ENCODE measurements at regions not wholly inside any gene's neighbourhood (a gene's known extent, or its start where the extent isn't known, plus 50 kb on each side); places are given as distances from the start of the nearest gene placed in this dataset.

DNA sequence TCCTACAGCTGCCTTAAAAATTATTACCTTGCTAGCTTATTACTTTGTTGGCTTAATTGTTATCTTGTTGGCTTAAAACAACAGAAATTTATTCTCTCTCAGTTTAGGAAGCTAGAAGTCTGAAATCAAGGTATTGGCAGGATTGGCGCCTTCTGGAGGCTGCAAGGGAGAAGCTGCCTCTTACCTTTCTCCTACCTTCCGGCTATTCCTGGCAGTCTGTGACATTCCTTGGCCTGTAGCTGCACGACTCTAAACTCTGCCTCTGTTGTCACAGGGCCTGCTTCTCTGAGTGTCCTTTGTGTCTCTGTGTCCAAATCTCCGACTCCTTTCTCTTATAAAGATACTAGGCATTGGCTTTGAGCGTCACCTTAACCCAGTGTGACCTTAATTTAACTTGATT lies 579.9 kb upstream of the B3GALT2 start:
- Histone ChIP-seq H3K27me3 (ENCODE audit: control insufficient read depth in 3 of 3, insufficient read depth in 3 of 3, low read length in 3 of 3) (no peaks in the 10 kb centered on the region), H3K4me1 (ENCODE audit: control insufficient read depth in 3 of 3, insufficient read depth in 2 of 3, low read depth in 1 of 3, low read length in 2 of 3) (no peaks in the 10 kb centered on the region), H3K36me3 (ENCODE audit: control insufficient read depth in 3 of 3, insufficient read depth in 2 of 3, low read depth in 1 of 3, low read length in 3 of 3) (no peaks in the 10 kb centered on the region), H3K4me3 (ENCODE audit: low read depth in 1 of 3, low read length in 3 of 3) (no peak overlapping the region), H3K27ac (ENCODE audit: low read depth in 1 of 3, low read length in 2 of 3) (no peak overlapping the region), H3K9me3 (ENCODE audit: control insufficient read depth in 2 of 2, insufficient read depth in 1 of 2, low read depth in 1 of 2, low read length in 1 of 2) (no peaks in the 10 kb centered on the region)
- 80 to 89% (median 87%) methylated on average over 5 of the region's 5 CpGs for WGBS, 3 donors
- FAIRE-seq (no peak), DNase-seq (no peak)

DNA sequence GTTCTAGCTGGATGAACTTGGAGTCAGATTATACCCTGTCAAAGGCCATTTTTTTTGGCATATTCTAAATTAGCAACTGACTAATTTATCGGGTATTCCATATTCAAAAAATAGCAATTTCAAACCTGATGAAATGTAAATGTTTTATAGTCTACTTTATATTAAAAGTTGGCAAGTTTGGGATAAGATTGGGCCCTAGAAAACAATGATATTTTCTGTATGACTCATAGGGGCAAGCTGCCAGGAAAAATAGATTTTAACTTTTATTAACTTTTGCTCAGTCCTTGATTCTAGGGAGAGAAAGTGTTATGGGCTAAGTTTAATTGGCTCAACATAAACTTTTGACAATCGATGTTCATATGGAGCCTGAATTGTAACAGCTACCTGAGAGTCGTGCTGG lies 576.9 kb upstream of the B3GALT2 start:
- Histone ChIP-seq H3K9me3 (ENCODE audit: control insufficient read depth in 2 of 2, insufficient read depth in 1 of 2, low read depth in 1 of 2, low read length in 1 of 2) (no peaks in the 10 kb centered on the region), H3K4me1 (ENCODE audit: control insufficient read depth in 3 of 3, insufficient read depth in 2 of 3, low read depth in 1 of 3, low read length in 2 of 3) (no peaks in the 10 kb centered on the region), H3K4me3 (ENCODE audit: low read depth in 1 of 3, low read length in 3 of 3) (no peak overlapping the region), H3K36me3 (ENCODE audit: control insufficient read depth in 3 of 3, insufficient read depth in 2 of 3, low read depth in 1 of 3, low read length in 3 of 3) (no peaks in the 10 kb centered on the region), H3K27me3 (ENCODE audit: control insufficient read depth in 3 of 3, insufficient read depth in 3 of 3, low read length in 3 of 3) (no peaks in the 10 kb centered on the region), H3K27ac (ENCODE audit: low read depth in 1 of 3, low read length in 2 of 3) (no peak overlapping the region)
- FAIRE-seq (no peak), DNase-seq (no peak)
- WGBS, 3 donors = 59 to 85% (median 74%) methylated on average over 3 of the region's 3 CpGs

DNA sequence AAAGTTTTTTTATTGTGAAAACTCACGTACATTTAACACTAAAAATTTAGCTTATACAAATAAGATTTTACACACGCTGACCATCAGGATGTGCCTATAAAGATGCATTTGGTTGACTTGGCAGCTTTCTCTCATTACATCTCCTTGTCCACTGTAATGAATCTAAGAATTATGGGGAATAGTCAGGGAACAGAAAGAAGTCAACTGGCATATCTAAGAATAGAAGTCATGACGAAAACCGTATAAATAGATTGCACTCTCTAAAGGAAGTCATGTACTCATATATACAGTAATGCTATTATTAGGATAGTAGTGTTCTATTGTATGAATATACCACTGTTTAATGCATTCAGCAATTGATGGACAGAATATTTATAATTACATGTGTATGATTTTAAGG lies 575.8 kb upstream of the B3GALT2 start:
- no peak overlapping the region for H3K27ac ChIP-seq (ENCODE audit: low read depth in 1 of 3, low read length in 2 of 3)
- WGBS, 3 donors = 76 to 94% (median 86%) methylated on average over 4 of the region's 4 CpGs
- FAIRE-seq = no peak

DNA sequence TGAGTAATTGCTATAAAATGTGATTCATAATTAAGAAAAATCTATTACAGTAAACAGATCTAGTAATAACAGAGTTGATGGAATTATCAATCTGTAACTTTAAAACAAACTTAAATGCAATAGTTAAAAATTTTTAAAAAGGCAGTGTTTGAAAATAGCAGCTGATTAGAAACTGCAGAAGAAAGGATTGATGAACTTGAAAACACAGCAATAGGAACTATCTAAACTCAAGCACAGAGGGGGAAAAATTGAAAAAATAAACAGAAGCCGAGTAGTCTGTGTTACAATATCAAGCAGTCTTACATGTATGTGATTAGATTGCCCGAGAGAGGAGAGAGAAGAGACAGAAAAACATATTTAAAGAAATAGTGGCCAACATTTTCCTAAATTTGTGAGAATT lies 569.0 kb upstream of the B3GALT2 start:
- DNase-seq (no peak), FAIRE-seq (no peak)
- no peak overlapping the region for H3K4me3 ChIP-seq (ENCODE audit: low read depth in 1 of 3, low read length in 3 of 3)
- 81 to 89% (median 85%) methylated on average over 2 of the region's 2 CpGs for WGBS, 3 donors
- no peaks in the 10 kb centered on the region for H3K9me3 ChIP-seq (ENCODE audit: control insufficient read depth in 2 of 2, insufficient read depth in 1 of 2, low read depth in 1 of 2, low read length in 1 of 2)
- no peak overlapping the region for H3K27ac ChIP-seq (ENCODE audit: low read depth in 1 of 3, low read length in 2 of 3)
- H3K27me3 ChIP-seq (ENCODE audit: control insufficient read depth in 3 of 3, insufficient read depth in 3 of 3, low read length in 3 of 3) = no peaks in the 10 kb centered on the region
- no peaks in the 10 kb centered on the region for H3K36me3 ChIP-seq (ENCODE audit: control insufficient read depth in 3 of 3, insufficient read depth in 2 of 3, low read depth in 1 of 3, low read length in 3 of 3)
- no peaks in the 10 kb centered on the region for H3K4me1 ChIP-seq (ENCODE audit: control insufficient read depth in 3 of 3, insufficient read depth in 2 of 3, low read depth in 1 of 3, low read length in 2 of 3)

More for the DNA sequence above, 575.8 kb upstream of the B3GALT2 start:
- Histone ChIP-seq H3K27me3 (ENCODE audit: control insufficient read depth in 3 of 3, insufficient read depth in 3 of 3, low read length in 3 of 3) (no peaks in the 10 kb centered on the region), H3K4me1 (ENCODE audit: control insufficient read depth in 3 of 3, insufficient read depth in 2 of 3, low read depth in 1 of 3, low read length in 2 of 3) (no peaks in the 10 kb centered on the region), H3K36me3 (ENCODE audit: control insufficient read depth in 3 of 3, insufficient read depth in 2 of 3, low read depth in 1 of 3, low read length in 3 of 3) (no peaks in the 10 kb centered on the region), H3K4me3 (ENCODE audit: low read depth in 1 of 3, low read length in 3 of 3) (no peak overlapping the region), H3K9me3 (ENCODE audit: control insufficient read depth in 2 of 2, insufficient read depth in 1 of 2, low read depth in 1 of 2, low read length in 1 of 2) (no peaks in the 10 kb centered on the region)
- DNase-seq = no peak

DNA sequence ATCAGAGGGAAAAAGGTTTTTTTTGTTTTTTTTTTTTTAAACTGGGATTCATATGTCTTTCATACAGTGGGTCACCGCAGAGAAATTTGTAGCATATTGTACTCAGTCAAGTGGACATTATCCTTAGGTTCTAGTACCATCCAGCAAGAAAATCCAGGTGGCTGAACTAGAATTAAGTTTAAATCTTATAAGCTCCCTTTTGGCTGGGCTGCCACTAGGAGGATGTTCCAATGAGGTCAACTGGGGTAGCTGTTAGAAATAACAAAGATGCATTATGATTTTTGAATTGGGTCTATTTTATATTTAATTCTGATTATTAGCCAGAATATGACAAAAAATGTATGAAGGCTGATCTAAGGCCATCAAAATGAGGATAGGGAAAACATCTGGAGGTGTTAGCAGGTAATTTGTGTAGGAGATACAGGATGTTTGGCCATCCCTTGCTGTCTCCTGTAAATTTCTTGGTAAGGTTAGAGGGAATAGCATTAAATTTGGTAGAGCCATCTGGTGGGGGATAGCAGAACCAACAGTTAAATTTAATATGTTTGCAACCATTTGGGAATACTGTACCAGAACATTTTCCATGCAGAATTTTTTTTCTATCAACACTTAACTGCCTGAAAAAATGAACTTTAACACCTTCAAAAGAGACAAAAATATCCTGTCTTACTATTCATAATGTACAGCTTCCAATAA lies 568.5 kb upstream of the B3GALT2 start:
- no peaks in the 10 kb centered on the region for H3K27me3 ChIP-seq (ENCODE audit: control insufficient read depth in 3 of 3, insufficient read depth in 3 of 3, low read length in 3 of 3)
- H3K9me3 ChIP-seq (ENCODE audit: control insufficient read depth in 2 of 2, insufficient read depth in 1 of 2, low read depth in 1 of 2, low read length in 1 of 2) = no peaks in the 10 kb centered on the region
- DNase-seq (no peak), FAIRE-seq (no peak)
- WGBS, 3 donors = 91 to 100% (median 96%) methylated on average over 1 of the region's 1 CpG
- H3K27ac ChIP-seq (ENCODE audit: low read depth in 1 of 3, low read length in 2 of 3) = no peak overlapping the region
- no peaks in the 10 kb centered on the region for H3K4me1 ChIP-seq (ENCODE audit: control insufficient read depth in 3 of 3, insufficient read depth in 2 of 3, low read depth in 1 of 3, low read length in 2 of 3)
- H3K36me3 ChIP-seq (ENCODE audit: control insufficient read depth in 3 of 3, insufficient read depth in 2 of 3, low read depth in 1 of 3, low read length in 3 of 3) = no peaks in the 10 kb centered on the region
- H3K4me3 ChIP-seq (ENCODE audit: low read depth in 1 of 3, low read length in 3 of 3) = no peak overlapping the region

DNA sequence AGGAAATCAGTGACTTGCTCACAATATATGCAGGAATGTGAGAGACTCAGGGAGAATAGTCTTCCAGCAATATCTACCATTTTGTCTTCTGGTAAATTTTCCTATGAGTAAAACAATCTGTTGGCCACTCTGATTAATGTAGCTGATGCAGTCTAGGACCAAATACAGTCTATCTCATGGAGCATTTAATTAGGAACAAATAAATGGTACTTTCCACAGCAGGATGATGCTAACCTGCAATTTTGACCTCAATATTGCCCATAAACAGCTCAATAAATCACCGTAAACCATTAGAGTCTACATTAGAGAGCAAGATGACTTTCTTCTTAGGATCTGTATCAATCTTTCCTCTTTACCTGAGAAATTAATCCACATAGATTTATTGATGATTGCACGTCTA lies 567.7 kb upstream of the B3GALT2 start:
- no peaks in the 10 kb centered on the region for H3K27me3 ChIP-seq (ENCODE audit: control insufficient read depth in 3 of 3, insufficient read depth in 3 of 3, low read length in 3 of 3)
- no peak overlapping the region for H3K4me3 ChIP-seq (ENCODE audit: low read depth in 1 of 3, low read length in 3 of 3)
- no peak overlapping the region for H3K27ac ChIP-seq (ENCODE audit: low read depth in 1 of 3, low read length in 2 of 3)
- DNase-seq = no peak
- no peaks in the 10 kb centered on the region for H3K36me3 ChIP-seq (ENCODE audit: control insufficient read depth in 3 of 3, insufficient read depth in 2 of 3, low read depth in 1 of 3, low read length in 3 of 3)
- H3K9me3 ChIP-seq (ENCODE audit: control insufficient read depth in 2 of 2, insufficient read depth in 1 of 2, low read depth in 1 of 2, low read length in 1 of 2) = no peaks in the 10 kb centered on the region
- FAIRE-seq = no peak
- H3K4me1 ChIP-seq (ENCODE audit: control insufficient read depth in 3 of 3, insufficient read depth in 2 of 3, low read depth in 1 of 3, low read length in 2 of 3) = no peaks in the 10 kb centered on the region
- 94 to 100% (median 100%) methylated on average over 2 of the region's 2 CpGs for WGBS, 3 donors

DNA sequence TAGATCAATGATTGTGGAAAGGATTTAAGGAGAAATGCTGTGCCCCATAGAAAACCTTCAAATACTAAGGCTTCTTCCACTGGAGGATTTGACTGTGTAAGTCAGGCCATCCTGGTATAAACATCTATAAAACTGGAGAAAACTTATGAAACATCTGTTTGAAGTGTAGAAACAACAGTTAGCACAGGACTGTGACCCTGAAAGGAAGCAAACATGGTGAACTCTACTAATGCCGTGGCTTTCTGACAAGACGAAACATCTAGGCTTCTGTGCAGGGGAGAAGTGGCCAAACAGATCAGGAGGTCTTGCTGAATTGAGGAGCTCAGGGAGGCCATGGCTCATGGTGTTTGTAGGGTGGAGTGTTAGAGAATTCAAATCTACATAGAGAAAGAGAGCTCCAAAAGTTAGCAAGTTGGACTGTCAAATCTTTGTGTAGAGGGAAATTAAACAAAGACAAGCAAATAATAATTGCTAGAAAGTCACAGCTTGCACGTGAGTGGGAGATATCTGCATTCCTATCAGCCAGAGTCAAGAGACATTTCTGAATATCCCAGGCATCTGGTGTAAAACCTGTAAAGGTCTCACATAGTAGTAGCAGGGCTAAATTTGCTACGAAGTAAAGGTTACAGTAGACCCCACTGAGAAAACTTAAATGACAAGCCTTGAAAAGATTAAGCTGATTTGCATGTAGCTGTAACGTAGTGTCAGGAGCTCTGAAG lies 566.8 kb upstream of the B3GALT2 start:
- no peaks in the 10 kb centered on the region for H3K4me1 ChIP-seq (ENCODE audit: control insufficient read depth in 3 of 3, insufficient read depth in 2 of 3, low read depth in 1 of 3, low read length in 2 of 3)
- H3K36me3 ChIP-seq (ENCODE audit: control insufficient read depth in 3 of 3, insufficient read depth in 2 of 3, low read depth in 1 of 3, low read length in 3 of 3) = no peaks in the 10 kb centered on the region
- H3K27me3 ChIP-seq (ENCODE audit: control insufficient read depth in 3 of 3, insufficient read depth in 3 of 3, low read length in 3 of 3) = no peaks in the 10 kb centered on the region
- no peaks in the 10 kb centered on the region for H3K9me3 ChIP-seq (ENCODE audit: control insufficient read depth in 2 of 2, insufficient read depth in 1 of 2, low read depth in 1 of 2, low read length in 1 of 2)
- 71 to 76% (median 73%) methylated on average over 5 of the region's 5 CpGs for WGBS, 3 donors
- H3K4me3 ChIP-seq (ENCODE audit: low read depth in 1 of 3, low read length in 3 of 3) = no peak overlapping the region
- no peak overlapping the region for H3K27ac ChIP-seq (ENCODE audit: low read depth in 1 of 3, low read length in 2 of 3)
- FAIRE-seq (no peak), DNase-seq (no peak)

DNA sequence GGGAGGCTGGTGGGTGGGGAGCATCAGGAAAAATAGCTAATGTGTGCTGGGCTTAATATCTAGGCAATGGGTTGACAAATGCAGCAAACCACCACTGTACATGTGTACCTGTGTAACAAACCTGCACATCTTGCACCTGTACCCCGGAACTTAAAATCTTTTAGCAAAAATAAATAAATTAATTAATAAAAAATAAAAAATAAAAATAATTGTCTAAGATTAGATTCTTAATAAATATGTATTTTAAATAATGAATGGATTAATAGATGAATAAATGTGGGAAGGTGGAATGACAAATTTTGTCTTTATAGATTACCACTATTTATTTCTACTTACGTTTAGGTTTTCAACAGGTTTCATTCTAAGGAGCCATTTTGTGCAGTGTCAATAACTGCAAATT lies 563.5 kb upstream of the B3GALT2 start:
- DNase-seq (no peak), FAIRE-seq (no peak)
- no peaks in the 10 kb centered on the region for H3K36me3 ChIP-seq (ENCODE audit: control insufficient read depth in 3 of 3, insufficient read depth in 2 of 3, low read depth in 1 of 3, low read length in 3 of 3)
- no peaks in the 10 kb centered on the region for H3K27me3 ChIP-seq (ENCODE audit: control insufficient read depth in 3 of 3, insufficient read depth in 3 of 3, low read length in 3 of 3)
- WGBS, 3 donors = 94 to 97% (median 96%) methylated on average over 2 of the region's 2 CpGs
- no peaks in the 10 kb centered on the region for H3K9me3 ChIP-seq (ENCODE audit: control insufficient read depth in 2 of 2, insufficient read depth in 1 of 2, low read depth in 1 of 2, low read length in 1 of 2)
- H3K27ac ChIP-seq (ENCODE audit: low read depth in 1 of 3, low read length in 2 of 3) = no peak overlapping the region
- H3K4me1 ChIP-seq (ENCODE audit: control insufficient read depth in 3 of 3, insufficient read depth in 2 of 3, low read depth in 1 of 3, low read length in 2 of 3) = no peaks in the 10 kb centered on the region
- H3K4me3 ChIP-seq (ENCODE audit: low read depth in 1 of 3, low read length in 3 of 3) = no peak overlapping the region

DNA sequence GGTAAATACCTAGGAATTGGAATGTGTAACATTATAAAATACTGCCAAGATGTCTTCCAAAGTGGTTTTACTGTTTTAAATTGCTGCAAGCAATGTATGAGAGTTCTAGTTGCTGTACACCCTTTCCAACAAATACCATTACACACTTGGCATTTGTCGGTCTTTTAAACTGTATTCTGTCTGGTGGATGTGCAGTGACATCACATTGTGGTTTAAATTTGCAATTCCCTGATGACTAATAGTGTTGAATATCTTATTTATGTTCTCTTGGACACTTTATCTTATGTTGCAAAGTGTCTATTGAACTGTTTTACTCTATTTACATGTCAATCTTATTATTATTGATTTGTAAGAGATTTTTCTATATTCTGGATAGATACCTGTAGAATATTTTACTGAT lies 561.2 kb upstream of the B3GALT2 start:
- H3K36me3 ChIP-seq (ENCODE audit: control insufficient read depth in 3 of 3, insufficient read depth in 2 of 3, low read depth in 1 of 3, low read length in 3 of 3) = no peaks in the 10 kb centered on the region
- H3K27ac ChIP-seq (ENCODE audit: low read depth in 1 of 3, low read length in 2 of 3) = no peak overlapping the region
- no peak overlapping the region for H3K4me3 ChIP-seq (ENCODE audit: low read depth in 1 of 3, low read length in 3 of 3)
- DNase-seq (no peak), FAIRE-seq (no peak)
- H3K4me1 ChIP-seq (ENCODE audit: control insufficient read depth in 3 of 3, insufficient read depth in 2 of 3, low read depth in 1 of 3, low read length in 2 of 3) = no peaks in the 10 kb centered on the region
- H3K27me3 ChIP-seq (ENCODE audit: control insufficient read depth in 3 of 3, insufficient read depth in 3 of 3, low read length in 3 of 3) = no peaks in the 10 kb centered on the region
- WGBS, 3 donors = 91 to 97% (median 93%) methylated on average over 1 of the region's 1 CpG
- no peaks in the 10 kb centered on the region for H3K9me3 ChIP-seq (ENCODE audit: control insufficient read depth in 2 of 2, insufficient read depth in 1 of 2, low read depth in 1 of 2, low read length in 1 of 2)
